ENCODE measurements at regions not wholly inside any gene's neighbourhood (a gene's known extent, or its start where the extent isn't known, plus 50 kb on each side); places are given as distances from the start of the nearest gene placed in this dataset.

- TF ChIP-seq CTCF (IDR thresholded peaks at IDR 0.05): no peak
Measured at GRCh38 chr3:167880183-167880582, 144.7 kb downstream of the SERPINI1 start.

GRCh38 chr3:167876620-167877281 is 141.2 kb downstream of the SERPINI1 start:
- TF ChIP-seq CTCF (IDR thresholded peaks at IDR 0.05): no peak
